DND-41 (cell line): ENCODE measurements at regions not wholly inside any gene's neighbourhood (a gene's known extent, or its start where the extent isn't known, plus 50 kb on each side); places are given as distances from the start of the nearest gene placed in this dataset.
"Not testable (repeated sequence)": the region's sequence is repeated elsewhere in the genome, so short reads cannot be mapped to it uniquely, and the experiment has no call there.

Experiments used
- ATAC-seq: fragments of 200-7000 bp; cut with Tn5 transposase; 3 replicates; pipeline ENCODE4 v1.9.1; 2021; ENCODE audit warnings: low read depth; ENCODE audit not compliant: insufficient read depth
- DNase-seq: peaks from one replicate; pipeline ENCODE4 v3.0.0-alpha.2; 2020
- H2AFZ ChIP-seq: 2 replicates; pipeline ENCODE4 v1.6.0; 2012; ENCODE audit warnings: low read depth, low read length
- H3K27ac ChIP-seq: 2 replicates; pipeline ENCODE4 v1.5.1; 2012; ENCODE audit warnings: low read length, inconsistent platforms
- H3K27me3 ChIP-seq: fragments of 200-600 bp; sonication (generic); 2 replicates; pipeline ENCODE4 v1.6.0; 2012; ENCODE audit warnings: low read length, mild to moderate bottlenecking, inconsistent platforms; ENCODE audit not compliant: insufficient read depth, poor library complexity
- H3K36me3 ChIP-seq: 2 replicates; pipeline ENCODE4 v1.5.1; 2012; ENCODE audit warnings: low read length, inconsistent platforms; ENCODE audit not compliant: insufficient read depth
- H3K4me1 ChIP-seq: 2 replicates; pipeline ENCODE4 v1.5.1; 2012; ENCODE audit warnings: mild to moderate bottlenecking, low read length; ENCODE audit not compliant: insufficient read depth
- H3K4me2 ChIP-seq: 2 replicates; pipeline ENCODE4 v1.6.0; 2012; ENCODE audit warnings: mild to moderate bottlenecking, moderate library complexity, low read length, inconsistent platforms; ENCODE audit not compliant: insufficient read depth
- H3K4me3 ChIP-seq, 2 experiments: fragments of 200-600 bp in 1 of 2; shearing (Covaris generic) in 1 of 2; 2 replicates each; pipeline ENCODE4 v1.5.1; 2012 to 2016; ENCODE audit warnings: inconsistent platforms in 2 of 2, low read length in 2 of 2, mild to moderate bottlenecking in 2 of 2, low read depth in 1 of 2, moderate library complexity in 1 of 2
- H3K79me2 ChIP-seq: 2 replicates; pipeline ENCODE4 v1.6.0; 2012; ENCODE audit warnings: low read length, inconsistent platforms; ENCODE audit not compliant: insufficient read depth
- H3K9ac ChIP-seq: 2 replicates; pipeline ENCODE4 v1.6.0; 2012; ENCODE audit warnings: low read depth, mild to moderate bottlenecking, inconsistent platforms, low read length, moderate library complexity
- H3K9me3 ChIP-seq: 2 replicates; pipeline ENCODE4 v1.5.1; 2012; ENCODE audit warnings: low read length, moderate library complexity, mild to moderate bottlenecking, inconsistent platforms; ENCODE audit not compliant: insufficient read depth, severe bottlenecking
- H4K20me1 ChIP-seq: 2 replicates; pipeline ENCODE4 v1.6.0; 2012; ENCODE audit warnings: low read length; ENCODE audit not compliant: insufficient read depth
- CTCF ChIP-seq: IDR thresholded peaks from 2 replicates; pipeline ENCODE4 v1.5.1; 2012; ENCODE audit warnings: borderline replicate concordance, low read length, moderate library complexity, mild to moderate bottlenecking; ENCODE audit not compliant: poor library complexity, severe bottlenecking; ENCODE audit errors: extremely low read depth
- EZH2 ChIP-seq: IDR thresholded peaks from 3 replicates; pipeline ENCODE4 v1.6.1; 2012; ENCODE audit warnings: borderline replicate concordance, low read depth, mild to moderate bottlenecking, moderate library complexity, low read length, inconsistent platforms; ENCODE audit not compliant: severe bottlenecking

GRCh38 chr12:33546004-33546403 lies 106.4 kb upstream of the SYT10 start:
- H3K79me2 ChIP-seq = no peaks in the 10 kb centered on the region
- no peak for DNase-seq
- no peak overlapping the region for H3K4me2 ChIP-seq
- H3K9me3 ChIP-seq = no peaks in the 10 kb centered on the region
- H2AFZ ChIP-seq = no peak overlapping the region
- no peak for ATAC-seq
- H3K9ac ChIP-seq = no peak overlapping the region
- no peaks in the 10 kb centered on the region for H3K36me3 ChIP-seq
- no peak overlapping the region for H3K4me3 ChIP-seq
- no peak overlapping the region for H3K27ac ChIP-seq
- H3K27me3 ChIP-seq = no peaks in the 10 kb centered on the region
- TF ChIP-seq CTCF (no peak), EZH2 (no peak)
- H3K4me1 ChIP-seq = no peaks in the 10 kb centered on the region
- H4K20me1 ChIP-seq = no peaks in the 10 kb centered on the region

- no peak for TF ChIP-seq CTCF
- no peak overlapping the region for H2AFZ ChIP-seq
- no peak for ATAC-seq
Measured at GRCh38 chr12:33547084-33547483, 107.5 kb upstream of the SYT10 start.

GRCh38 chr12:33550214-33550613 lies 110.6 kb upstream of the SYT10 start:
- not testable (repeated sequence) for H3K27me3 ChIP-seq, H3K4me3 ChIP-seq, H3K27ac ChIP-seq, H3K36me3 ChIP-seq, ATAC-seq, H3K4me1 ChIP-seq, H2AFZ ChIP-seq, H3K79me2 ChIP-seq, H4K20me1 ChIP-seq, H3K9me3 ChIP-seq, H3K9ac ChIP-seq, H3K4me2 ChIP-seq, DNase-seq

More at GRCh38 chr12:33547084-33547483, 107.5 kb upstream of the SYT10 start:
- H3K36me3 ChIP-seq = no peaks in the 10 kb centered on the region
- H3K79me2 ChIP-seq = no peaks in the 10 kb centered on the region
- H3K27me3 ChIP-seq = no peaks in the 10 kb centered on the region
- no peaks in the 10 kb centered on the region for H3K9me3 ChIP-seq
- no peak overlapping the region for H3K4me3 ChIP-seq
- H3K4me2 ChIP-seq = no peak overlapping the region
- H3K27ac ChIP-seq = no peak overlapping the region
- no peak for DNase-seq
- no peaks in the 10 kb centered on the region for H4K20me1 ChIP-seq
- H3K9ac ChIP-seq = no peak overlapping the region
- H3K4me1 ChIP-seq = no peaks in the 10 kb centered on the region

- H3K9me3 ChIP-seq = no peaks in the 10 kb centered on the region
Measured at GRCh38 chr12:33551006-33551405, 111.4 kb upstream of the SYT10 start.

More at GRCh38 chr12:33551006-33551405, 111.4 kb upstream of the SYT10 start:
- Histone ChIP-seq H3K9ac (no peak overlapping the region), H3K27me3 (no peaks in the 10 kb centered on the region), H2AFZ (no peak overlapping the region), H3K4me3 (no peak overlapping the region), H4K20me1 (no peaks in the 10 kb centered on the region), H3K36me3 (no peaks in the 10 kb centered on the region), H3K79me2 (no peaks in the 10 kb centered on the region), H3K27ac (no peak overlapping the region), H3K4me2 (no peak overlapping the region), H3K4me1 (no peaks in the 10 kb centered on the region)
- ATAC-seq = no peak
- TF ChIP-seq EZH2 (no peak), CTCF (no peak)
- DNase-seq = no peak
